Panc1 (cell line): ENCODE measurements at regions not wholly inside any gene's neighbourhood (a gene's known extent, or its start where the extent isn't known, plus 50 kb on each side); places are given as distances from the start of the nearest gene placed in this dataset.

Source experiments
- POLR2AphosphoS5 ChIP-seq: IDR thresholded peaks from 2 replicates; pipeline ENCODE4 v1.6.1; 2012; ENCODE audit warnings: mild to moderate bottlenecking, low read depth, low read length, moderate library complexity
- SIN3A ChIP-seq: IDR thresholded peaks from 2 replicates; pipeline ENCODE4 v1.6.1; 2012; ENCODE audit warnings: low read depth, mild to moderate bottlenecking, low read length, moderate library complexity, borderline replicate concordance; ENCODE audit not compliant: insufficient read depth
- TF ChIP-seq, protein P1 (sequence below): fragments of 450-650 bp; IDR thresholded peaks from 2 replicates; pipeline ENCODE4 v1.5.1; 2017; ENCODE audit warnings: mild to moderate bottlenecking
- TF ChIP-seq, protein P2 (sequence below), 2 experiments: IDR thresholded peaks; 2 replicates each; pipeline ENCODE4 v1.6.1; 2011 to 2012; ENCODE audit warnings: low read depth in 2 of 2, control low read depth in 1 of 2, low read length in 1 of 2, mild to moderate bottlenecking in 1 of 2, moderate library complexity in 1 of 2; ENCODE audit not compliant: insufficient read depth in 1 of 2

DNA sequence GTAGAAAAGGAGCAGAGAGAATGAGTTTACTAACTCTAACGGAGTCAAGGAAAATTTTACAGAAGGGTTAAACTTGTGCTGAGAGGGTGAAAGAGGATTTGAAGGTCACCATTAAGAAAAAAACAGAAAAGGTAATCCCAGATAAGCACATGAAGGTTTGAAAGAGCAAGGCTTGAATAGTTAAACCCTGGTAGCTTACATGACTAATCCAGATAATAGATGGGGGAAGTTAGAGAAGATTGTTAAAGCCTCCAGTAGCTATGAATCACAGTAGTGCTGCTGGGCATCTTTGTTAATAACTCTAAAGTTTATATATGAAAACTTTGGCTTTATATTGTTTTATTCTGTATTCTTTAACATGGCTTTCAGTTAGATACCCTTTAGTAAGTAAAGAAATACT lies 354.5 kb upstream of the FTMT start:
- no peak for TF ChIP-seq POLR2AphosphoS5
- TF ChIP-seq, protein P1, sequence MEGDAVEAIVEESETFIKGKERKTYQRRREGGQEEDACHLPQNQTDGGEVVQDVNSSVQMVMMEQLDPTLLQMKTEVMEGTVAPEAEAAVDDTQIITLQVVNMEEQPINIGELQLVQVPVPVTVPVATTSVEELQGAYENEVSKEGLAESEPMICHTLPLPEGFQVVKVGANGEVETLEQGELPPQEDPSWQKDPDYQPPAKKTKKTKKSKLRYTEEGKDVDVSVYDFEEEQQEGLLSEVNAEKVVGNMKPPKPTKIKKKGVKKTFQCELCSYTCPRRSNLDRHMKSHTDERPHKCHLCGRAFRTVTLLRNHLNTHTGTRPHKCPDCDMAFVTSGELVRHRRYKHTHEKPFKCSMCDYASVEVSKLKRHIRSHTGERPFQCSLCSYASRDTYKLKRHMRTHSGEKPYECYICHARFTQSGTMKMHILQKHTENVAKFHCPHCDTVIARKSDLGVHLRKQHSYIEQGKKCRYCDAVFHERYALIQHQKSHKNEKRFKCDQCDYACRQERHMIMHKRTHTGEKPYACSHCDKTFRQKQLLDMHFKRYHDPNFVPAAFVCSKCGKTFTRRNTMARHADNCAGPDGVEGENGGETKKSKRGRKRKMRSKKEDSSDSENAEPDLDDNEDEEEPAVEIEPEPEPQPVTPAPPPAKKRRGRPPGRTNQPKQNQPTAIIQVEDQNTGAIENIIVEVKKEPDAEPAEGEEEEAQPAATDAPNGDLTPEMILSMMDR: no peak
- TF ChIP-seq, protein P2, sequence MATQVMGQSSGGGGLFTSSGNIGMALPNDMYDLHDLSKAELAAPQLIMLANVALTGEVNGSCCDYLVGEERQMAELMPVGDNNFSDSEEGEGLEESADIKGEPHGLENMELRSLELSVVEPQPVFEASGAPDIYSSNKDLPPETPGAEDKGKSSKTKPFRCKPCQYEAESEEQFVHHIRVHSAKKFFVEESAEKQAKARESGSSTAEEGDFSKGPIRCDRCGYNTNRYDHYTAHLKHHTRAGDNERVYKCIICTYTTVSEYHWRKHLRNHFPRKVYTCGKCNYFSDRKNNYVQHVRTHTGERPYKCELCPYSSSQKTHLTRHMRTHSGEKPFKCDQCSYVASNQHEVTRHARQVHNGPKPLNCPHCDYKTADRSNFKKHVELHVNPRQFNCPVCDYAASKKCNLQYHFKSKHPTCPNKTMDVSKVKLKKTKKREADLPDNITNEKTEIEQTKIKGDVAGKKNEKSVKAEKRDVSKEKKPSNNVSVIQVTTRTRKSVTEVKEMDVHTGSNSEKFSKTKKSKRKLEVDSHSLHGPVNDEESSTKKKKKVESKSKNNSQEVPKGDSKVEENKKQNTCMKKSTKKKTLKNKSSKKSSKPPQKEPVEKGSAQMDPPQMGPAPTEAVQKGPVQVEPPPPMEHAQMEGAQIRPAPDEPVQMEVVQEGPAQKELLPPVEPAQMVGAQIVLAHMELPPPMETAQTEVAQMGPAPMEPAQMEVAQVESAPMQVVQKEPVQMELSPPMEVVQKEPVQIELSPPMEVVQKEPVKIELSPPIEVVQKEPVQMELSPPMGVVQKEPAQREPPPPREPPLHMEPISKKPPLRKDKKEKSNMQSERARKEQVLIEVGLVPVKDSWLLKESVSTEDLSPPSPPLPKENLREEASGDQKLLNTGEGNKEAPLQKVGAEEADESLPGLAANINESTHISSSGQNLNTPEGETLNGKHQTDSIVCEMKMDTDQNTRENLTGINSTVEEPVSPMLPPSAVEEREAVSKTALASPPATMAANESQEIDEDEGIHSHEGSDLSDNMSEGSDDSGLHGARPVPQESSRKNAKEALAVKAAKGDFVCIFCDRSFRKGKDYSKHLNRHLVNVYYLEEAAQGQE (IDR thresholded peaks at IDR 0.05; ENCODE audit: insufficient read depth in 1 of 2, low read depth in 2 of 2, low read length in 1 of 2): no peak
- no peak for TF ChIP-seq SIN3A
